Liver (tissue), 8 donors: ENCODE measurements at regions not wholly inside any gene's neighbourhood (a gene's known extent, or its start where the extent isn't known, plus 50 kb on each side); places are given as distances from the start of the nearest gene placed in this dataset.
"Not testable (repeated sequence)": the region's sequence is repeated elsewhere in the genome, so short reads cannot be mapped to it uniquely, and the experiment has no call there.

Experiments
- DNase-seq: peaks from one replicate; pipeline ENCODE4 v3.0.0-alpha.2; 2017; ENCODE audit warnings: low spot score
- H3K27ac ChIP-seq, 2 donors: one replicate each; pipeline ENCODE4 v1.7.0; 2013; ENCODE audit warnings: inconsistent platforms in 2 of 2, low read length in 2 of 2, control low read depth in 1 of 2, low read depth in 1 of 2, mild to moderate bottlenecking in 1 of 2
- H3K27me3 ChIP-seq, 4 donors: one replicate each; pipeline versions ENCODE4 v1.6.1 to v1.7.0; 2013; ENCODE audit warnings: low read length in 3 of 4, inconsistent platforms in 1 of 4, mild to moderate bottlenecking in 1 of 4, moderate library complexity in 1 of 4; ENCODE audit not compliant: control insufficient read depth in 4 of 4, insufficient read depth in 4 of 4
- H3K36me3 ChIP-seq, 4 donors: one replicate each; pipeline versions ENCODE4 v1.6.1 to v1.7.0; 2013; ENCODE audit warnings: low read length in 3 of 4, mild to moderate bottlenecking in 3 of 4, low read depth in 1 of 4, moderate library complexity in 1 of 4; ENCODE audit not compliant: control insufficient read depth in 4 of 4, insufficient read depth in 3 of 4
- H3K4me1 ChIP-seq, 4 donors: one replicate each; pipeline versions ENCODE4 v1.6.1 to v1.7.0; 2013; ENCODE audit warnings: low read length in 3 of 4, mild to moderate bottlenecking in 3 of 4, moderate library complexity in 1 of 4; ENCODE audit not compliant: control insufficient read depth in 4 of 4, insufficient read depth in 4 of 4
- H3K4me3 ChIP-seq, 3 donors: one replicate each; pipeline versions ENCODE4 v1.6.1 to v1.7.0; 2013; ENCODE audit warnings: low read length in 3 of 3, control low read depth in 1 of 3, low read depth in 1 of 3, mild to moderate bottlenecking in 1 of 3
- H3K9ac ChIP-seq, 2 donors: one replicate each; pipeline ENCODE4 v1.7.0; 2013; ENCODE audit warnings: low read length in 2 of 2, mild to moderate bottlenecking in 2 of 2, moderate library complexity in 2 of 2, control low read depth in 1 of 2, low read depth in 1 of 2
- H3K9me3 ChIP-seq, 4 donors: one replicate each; pipeline versions ENCODE4 v1.6.1 to v1.7.0; 2013; ENCODE audit warnings: low read length in 3 of 4; ENCODE audit not compliant: control insufficient read depth in 4 of 4
- CTCF ChIP-seq: fragments of 150-350 bp; IDR thresholded peaks from 2 replicates; pipeline ENCODE4 v1.5.1; 2017; ENCODE audit warnings: improper control_type of control experiment, low read depth, low read length; ENCODE audit not compliant: missing input control
- EGR1 ChIP-seq, 2 donors: IDR thresholded peaks; 2 replicates each; pipeline ENCODE4 v1.6.1; 2016 to 2018; ENCODE audit warnings: antibody characterized with exemption in 2 of 2, low read depth in 2 of 2
- FOXA1 ChIP-seq: IDR thresholded peaks from 2 replicates; pipeline ENCODE4 v1.6.1; 2016; ENCODE audit warnings: antibody characterized with exemption
- HNF4G ChIP-seq: IDR thresholded peaks from 2 replicates; pipeline ENCODE4 v1.6.1; 2016; ENCODE audit warnings: antibody characterized with exemption
- JUND ChIP-seq, 2 donors: IDR thresholded peaks; 2 replicates each; pipeline ENCODE4 v1.6.1; 2016; ENCODE audit warnings: antibody characterized with exemption in 2 of 2
- REST ChIP-seq: IDR thresholded peaks from 2 replicates; pipeline ENCODE4 v1.6.1; 2016; ENCODE audit warnings: antibody characterized with exemption, mild to moderate bottlenecking
- RXRA ChIP-seq, 2 donors: IDR thresholded peaks; 2 replicates each; pipeline ENCODE4 v1.6.1; 2017 to 2018; ENCODE audit warnings: antibody characterized with exemption in 2 of 2, mild to moderate bottlenecking in 1 of 2
- TAF1 ChIP-seq: conservative IDR thresholded peaks from 2 replicates; pipeline ENCODE4 v1.6.1; 2016; ENCODE audit warnings: antibody characterized with exemption, mild to moderate bottlenecking
- YY1 ChIP-seq: IDR thresholded peaks from 2 replicates; pipeline ENCODE4 v1.6.1; 2016; ENCODE audit warnings: antibody characterized with exemption, mild to moderate bottlenecking
- WGBS: extraction: QIAGEN DNeasy Blood & Tissue Kit; methylation state at CpG from one replicate; pipeline ENCODE4 v1.1.7; 2013; 5-methylcytosine and 5-hydroxymethylcytosine counted together
- TF ChIP-seq, protein P1 (sequence below): IDR thresholded peaks from 2 replicates; pipeline ENCODE4 v1.6.1; 2016; ENCODE audit warnings: antibody characterized with exemption
- donor health status: healthy.
- donor health status: healthy.
- donor health status: healthy.
- donor health status: healthy.
- donor health status: healthy.

DNA sequence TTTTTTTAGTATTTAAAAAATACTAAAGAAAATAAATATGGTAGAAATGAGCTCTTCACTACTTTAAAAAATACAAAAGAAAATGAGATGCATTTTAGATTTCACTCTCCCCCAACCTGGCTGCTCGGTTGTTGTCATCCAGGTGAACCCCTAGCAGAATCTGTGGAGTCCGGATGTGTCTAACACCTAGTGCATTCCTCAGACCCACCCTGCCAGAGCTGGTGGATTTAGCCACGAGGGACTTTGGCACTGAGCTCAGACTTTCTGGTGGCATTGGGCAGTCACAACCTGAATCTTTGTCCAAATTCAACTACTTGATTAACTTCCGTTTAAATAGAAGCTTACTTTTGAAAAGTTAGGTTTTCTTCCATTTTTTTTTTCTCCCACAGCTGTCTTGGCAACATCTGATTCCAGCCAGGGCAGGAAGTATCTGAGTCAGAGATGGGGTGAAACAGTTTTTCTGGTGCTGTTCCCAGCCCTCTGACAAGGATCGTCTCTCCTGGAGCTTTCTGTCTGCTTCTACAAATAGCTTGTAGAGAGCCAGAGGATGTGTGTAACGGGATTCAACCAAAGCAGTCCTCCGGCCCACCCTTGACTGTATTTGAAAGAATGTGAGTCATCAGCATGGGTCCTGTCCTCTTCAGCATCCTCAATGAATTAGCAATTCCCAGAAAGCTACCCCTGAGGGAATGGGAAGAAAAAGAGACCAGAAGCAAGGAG lies 301.8 kb upstream of the MCTP2 start:
- Histone ChIP-seq H3K36me3 (no peaks in the 10 kb centered on the region), H3K9me3 (peaks cover 0 to 1% (median 0%) of the 10 kb centered on the region in 4 donors), H3K9ac (no peak overlapping the region), H3K4me1 (no peaks in the 10 kb centered on the region), H3K27ac (no peak overlapping the region), H3K4me3 (no peak overlapping the region), H3K27me3 (peaks cover 0 to 5% (median 4%) of the 10 kb centered on the region in 4 donors)
- DNase-seq: no peak
- 59% methylated on average over 7 of the region's 7 CpGs for WGBS
- TF ChIP-seq EGR1 (IDR thresholded peaks at IDR 0.05; ENCODE audit: low read depth in 2 of 2) (no peak), HNF4G (no peak)
- TF ChIP-seq, protein P1, sequence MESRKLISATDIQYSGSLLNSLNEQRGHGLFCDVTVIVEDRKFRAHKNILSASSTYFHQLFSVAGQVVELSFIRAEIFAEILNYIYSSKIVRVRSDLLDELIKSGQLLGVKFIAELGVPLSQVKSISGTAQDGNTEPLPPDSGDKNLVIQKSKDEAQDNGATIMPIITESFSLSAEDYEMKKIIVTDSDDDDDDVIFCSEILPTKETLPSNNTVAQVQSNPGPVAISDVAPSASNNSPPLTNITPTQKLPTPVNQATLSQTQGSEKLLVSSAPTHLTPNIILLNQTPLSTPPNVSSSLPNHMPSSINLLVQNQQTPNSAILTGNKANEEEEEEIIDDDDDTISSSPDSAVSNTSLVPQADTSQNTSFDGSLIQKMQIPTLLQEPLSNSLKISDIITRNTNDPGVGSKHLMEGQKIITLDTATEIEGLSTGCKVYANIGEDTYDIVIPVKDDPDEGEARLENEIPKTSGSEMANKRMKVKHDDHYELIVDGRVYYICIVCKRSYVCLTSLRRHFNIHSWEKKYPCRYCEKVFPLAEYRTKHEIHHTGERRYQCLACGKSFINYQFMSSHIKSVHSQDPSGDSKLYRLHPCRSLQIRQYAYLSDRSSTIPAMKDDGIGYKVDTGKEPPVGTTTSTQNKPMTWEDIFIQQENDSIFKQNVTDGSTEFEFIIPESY: no peak

DNA sequence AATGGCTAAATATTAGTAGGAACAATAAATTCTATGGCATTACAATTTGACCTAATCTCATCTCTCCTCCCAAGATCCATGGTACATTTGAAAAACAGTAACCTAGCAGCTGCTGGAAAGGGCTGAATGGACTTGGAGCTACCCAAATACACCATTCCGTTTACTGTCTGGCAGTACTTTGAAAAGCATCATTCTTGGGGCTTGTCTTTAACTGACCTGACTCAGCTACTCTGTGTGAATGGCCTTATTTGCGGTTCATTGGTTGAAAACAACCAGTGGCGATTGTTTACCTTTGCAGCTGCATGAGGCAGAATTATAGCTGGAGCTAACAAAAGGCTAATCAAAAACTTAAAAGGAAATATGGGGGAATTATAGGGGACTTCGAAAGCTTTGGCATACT lies 311.2 kb upstream of the MCTP2 start:
- Histone ChIP-seq H3K9me3 (peaks cover 0 to 3% (median 0%) of the 10 kb centered on the region in 4 donors), H3K27me3 (no peaks in the 10 kb centered on the region), H3K4me1 (no peaks in the 10 kb centered on the region), H3K36me3 (no peaks in the 10 kb centered on the region), H3K9ac (no peak overlapping the region), H3K4me3 (no peak overlapping the region), H3K27ac (no peak overlapping the region)
- WGBS: 65% methylated on average over 4 of the region's 4 CpGs
- no peak for TF ChIP-seq REST
- no peak for TF ChIP-seq JUND (IDR thresholded peaks at IDR 0.05)
- TF ChIP-seq YY1: no peak
- TF ChIP-seq FOXA1: no peak
- TF ChIP-seq RXRA (IDR thresholded peaks at IDR 0.05): no peak
- no peak for TF ChIP-seq TAF1
- TF ChIP-seq CTCF: no peak
- no peak for TF ChIP-seq EGR1 (IDR thresholded peaks at IDR 0.05; ENCODE audit: low read depth in 2 of 2)
- no peak for DNase-seq

GRCh38 chr15:93918801-93919200 lies 312.6 kb upstream of the MCTP2 start:
- not testable (repeated sequence) for H3K27ac ChIP-seq, H3K4me3 ChIP-seq, H3K9me3 ChIP-seq, DNase-seq, H3K36me3 ChIP-seq, H3K9ac ChIP-seq, H3K4me1 ChIP-seq, H3K27me3 ChIP-seq
- 24% methylated on average over 2 of the region's 2 CpGs for WGBS
